Activated naive CD8-positive, alpha-beta T cell treated with anti-CD3 and anti-CD28 coated beads for 36 hours (primary cell): ENCODE measurements at regions not wholly inside any gene's neighbourhood (a gene's known extent, or its start where the extent isn't known, plus 50 kb on each side); places are given as distances from the start of the nearest gene placed in this dataset.
"Not testable (repeated sequence)": the region's sequence is repeated elsewhere in the genome, so short reads cannot be mapped to it uniquely, and the experiment has no call there.

Source experiments
- DNase-seq: peaks from one replicate; pipeline ENCODE4 v3.0.0; 2021
- H3K27ac Mint-ChIP-seq: one replicate; pipeline ENCODE4 v1.8.0; 2022; ENCODE audit warnings: mild to moderate bottlenecking, moderate library complexity, mixed read lengths
- H3K27me3 Mint-ChIP-seq: one replicate; pipeline ENCODE4 v1.8.0; 2022; ENCODE audit warnings: mild to moderate bottlenecking, mixed read lengths
- H3K36me3 Mint-ChIP-seq: one replicate; pipeline ENCODE4 v1.8.0; 2021; ENCODE audit warnings: mild to moderate bottlenecking, mixed read lengths
- H3K4me1 Mint-ChIP-seq: one replicate; pipeline ENCODE4 v1.8.0; 2021; ENCODE audit warnings: mixed read lengths
- H3K4me3 Mint-ChIP-seq: one replicate; pipeline ENCODE4 v1.8.0; 2022; ENCODE audit warnings: mild to moderate bottlenecking, moderate library complexity, mixed read lengths
- H3K9me3 Mint-ChIP-seq: one replicate; pipeline ENCODE4 v1.8.0; 2022; ENCODE audit warnings: mixed read lengths

DNA sequence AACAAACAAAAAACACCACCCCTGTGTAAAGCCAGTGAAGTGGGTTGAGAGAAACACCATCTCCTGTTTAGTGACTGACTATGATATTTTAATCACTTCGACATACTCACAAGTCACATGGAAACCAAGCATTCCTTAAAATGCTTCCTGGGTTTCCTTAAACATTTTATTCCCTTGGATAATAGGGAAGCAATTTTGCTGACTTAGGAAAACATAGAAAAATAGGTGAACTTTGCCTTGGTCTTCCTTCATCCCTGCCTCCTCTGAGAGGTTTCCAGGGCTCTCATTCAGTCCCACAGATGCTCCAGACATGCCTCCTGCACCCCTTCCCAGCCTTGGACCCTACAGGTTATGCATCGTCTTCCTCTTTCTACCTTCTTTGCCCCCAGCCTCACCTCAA is 122.6 kb upstream of the SERPINE2 start:
- no peak for DNase-seq
- peaks cover 9% of the 10 kb centered on the region for H3K27me3 Mint-ChIP-seq
- no peak overlapping the region for H3K4me3 Mint-ChIP-seq
- no peaks in the 10 kb centered on the region for H3K36me3 Mint-ChIP-seq
- H3K4me1 Mint-ChIP-seq = no peaks in the 10 kb centered on the region
- no peak overlapping the region for H3K27ac Mint-ChIP-seq
- H3K9me3 Mint-ChIP-seq = peaks cover 4% of the 10 kb centered on the region

- Mint-ChIP-seq H3K36me3 (no peaks in the 10 kb centered on the region), H3K27ac (no peak overlapping the region), H3K27me3 (peaks cover 9% of the 10 kb centered on the region)
Measured at GRCh38 chr2:224160917-224161316, 121.8 kb upstream of the SERPINE2 start.

DNA sequence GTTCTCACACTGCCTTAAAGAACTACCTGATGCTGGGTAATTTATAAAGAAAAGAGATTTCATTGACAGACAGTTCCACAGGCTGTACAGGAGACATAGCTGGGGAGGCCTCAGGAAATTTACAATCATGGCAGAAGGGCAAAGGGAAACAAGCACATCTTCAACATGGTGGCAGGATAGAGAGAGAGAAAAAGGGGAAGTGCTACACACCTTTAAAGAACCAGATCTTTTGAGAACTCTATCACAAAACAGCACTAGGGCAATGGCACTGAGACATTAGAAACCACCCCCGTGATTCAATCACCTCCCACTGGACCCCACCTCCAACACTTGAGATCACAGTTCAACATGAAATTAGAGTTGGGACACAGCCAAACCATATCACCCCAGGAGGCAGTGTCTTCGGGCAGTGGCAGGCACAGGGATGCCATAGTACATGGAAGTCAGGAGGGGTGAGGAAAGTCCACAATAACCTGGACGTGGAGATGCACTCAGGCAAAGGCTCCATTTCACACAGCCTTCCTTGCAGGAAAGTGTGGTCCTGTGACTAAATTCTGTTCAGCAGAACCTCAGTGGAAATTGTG is 120.4 kb upstream of the SERPINE2 start:
- Mint-ChIP-seq H3K27ac (no peak overlapping the region), H3K4me1 (no peaks in the 10 kb centered on the region), H3K27me3 (peaks cover 3% of the 10 kb centered on the region), H3K9me3 (peaks cover 4% of the 10 kb centered on the region), H3K36me3 (no peaks in the 10 kb centered on the region), H3K4me3 (no peak overlapping the region)
- no peak for DNase-seq

More at GRCh38 chr2:224160917-224161316, 121.8 kb upstream of the SERPINE2 start:
- DNase-seq = no peak
- no peak overlapping the region for H3K4me3 Mint-ChIP-seq
- H3K4me1 Mint-ChIP-seq = no peaks in the 10 kb centered on the region
- H3K9me3 Mint-ChIP-seq = peaks cover 4% of the 10 kb centered on the region

GRCh38 chr2:224158831-224159230 is 119.7 kb upstream of the SERPINE2 start:
- Mint-ChIP-seq H3K4me3 (no peak overlapping the region), H3K27ac (no peak overlapping the region), H3K9me3 (peaks cover 4% of the 10 kb centered on the region), H3K27me3 (no peaks in the 10 kb centered on the region), H3K36me3 (no peaks in the 10 kb centered on the region), H3K4me1 (no peaks in the 10 kb centered on the region)
- DNase-seq = no peak

DNA sequence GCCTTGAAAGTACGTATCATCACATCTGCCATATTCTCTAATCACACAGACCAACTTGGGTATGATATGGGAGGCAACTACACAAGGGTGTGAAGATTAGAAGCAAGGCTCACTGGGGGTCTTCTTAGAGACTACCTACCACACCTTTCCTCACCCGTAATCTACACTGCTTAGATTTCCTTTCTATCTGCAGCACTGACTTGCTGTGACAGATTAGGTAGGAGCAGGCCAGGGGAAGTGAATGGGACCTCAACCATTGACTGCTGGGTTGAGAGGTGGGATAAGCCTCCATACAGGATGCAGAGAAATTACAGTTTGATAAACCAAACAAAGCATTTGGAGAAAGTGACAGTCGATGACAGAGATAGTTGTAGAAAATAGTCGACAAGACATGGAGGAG is 119.0 kb upstream of the SERPINE2 start:
- Mint-ChIP-seq H3K27me3 (no peaks in the 10 kb centered on the region), H3K36me3 (no peaks in the 10 kb centered on the region), H3K4me3 (no peak overlapping the region), H3K27ac (no peak overlapping the region), H3K4me1 (no peaks in the 10 kb centered on the region), H3K9me3 (no peaks in the 10 kb centered on the region)
- DNase-seq = no peak

- no peaks in the 10 kb centered on the region for H3K36me3 Mint-ChIP-seq
- H3K9me3 Mint-ChIP-seq = no peaks in the 10 kb centered on the region
- H3K27me3 Mint-ChIP-seq = no peaks in the 10 kb centered on the region
- no peak for DNase-seq
- no peak overlapping the region for H3K27ac Mint-ChIP-seq
- H3K4me3 Mint-ChIP-seq = no peak overlapping the region
- H3K4me1 Mint-ChIP-seq = no peaks in the 10 kb centered on the region
Measured at GRCh38 chr2:224157655-224158054, 118.6 kb upstream of the SERPINE2 start.

- H3K4me1 Mint-ChIP-seq = no peaks in the 10 kb centered on the region
- no peaks in the 10 kb centered on the region for H3K9me3 Mint-ChIP-seq
- no peaks in the 10 kb centered on the region for H3K36me3 Mint-ChIP-seq
- no peak overlapping the region for H3K4me3 Mint-ChIP-seq
- no peak for DNase-seq
- no peak overlapping the region for H3K27ac Mint-ChIP-seq
- no peaks in the 10 kb centered on the region for H3K27me3 Mint-ChIP-seq
Measured at GRCh38 chr2:224156436-224156835, 117.3 kb upstream of the SERPINE2 start.

DNA sequence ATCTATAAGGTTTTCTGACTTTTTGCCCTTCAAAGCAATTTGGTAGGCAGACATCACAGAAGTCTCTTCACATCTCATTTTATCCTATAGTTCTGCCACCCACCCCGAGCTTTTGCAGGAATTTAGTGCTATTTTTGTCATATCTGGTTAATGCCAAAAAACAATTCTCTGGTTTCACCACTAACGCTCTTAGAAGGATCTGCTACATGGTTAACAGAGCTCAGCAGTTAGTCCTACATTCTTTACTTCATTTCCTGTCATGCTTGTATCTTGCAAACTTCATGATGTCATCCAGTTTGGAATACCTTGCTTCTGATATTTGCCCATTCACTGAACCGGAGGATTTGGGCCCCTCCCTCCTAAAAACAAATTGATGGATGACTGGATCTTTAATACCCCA is 116.8 kb upstream of the SERPINE2 start:
- Mint-ChIP-seq H3K27ac (no peak overlapping the region), H3K27me3 (no peaks in the 10 kb centered on the region), H3K9me3 (no peaks in the 10 kb centered on the region), H3K4me3 (no peak overlapping the region), H3K36me3 (no peaks in the 10 kb centered on the region), H3K4me1 (no peaks in the 10 kb centered on the region)
- DNase-seq = no peak

- DNase-seq = no peak
- no peaks in the 10 kb centered on the region for H3K36me3 Mint-ChIP-seq
- no peaks in the 10 kb centered on the region for H3K27me3 Mint-ChIP-seq
- H3K4me3 Mint-ChIP-seq = no peak overlapping the region
- no peaks in the 10 kb centered on the region for H3K9me3 Mint-ChIP-seq
- H3K27ac Mint-ChIP-seq = no peak overlapping the region
- no peaks in the 10 kb centered on the region for H3K4me1 Mint-ChIP-seq
Measured at GRCh38 chr2:224155371-224155770, 116.3 kb upstream of the SERPINE2 start.

DNA sequence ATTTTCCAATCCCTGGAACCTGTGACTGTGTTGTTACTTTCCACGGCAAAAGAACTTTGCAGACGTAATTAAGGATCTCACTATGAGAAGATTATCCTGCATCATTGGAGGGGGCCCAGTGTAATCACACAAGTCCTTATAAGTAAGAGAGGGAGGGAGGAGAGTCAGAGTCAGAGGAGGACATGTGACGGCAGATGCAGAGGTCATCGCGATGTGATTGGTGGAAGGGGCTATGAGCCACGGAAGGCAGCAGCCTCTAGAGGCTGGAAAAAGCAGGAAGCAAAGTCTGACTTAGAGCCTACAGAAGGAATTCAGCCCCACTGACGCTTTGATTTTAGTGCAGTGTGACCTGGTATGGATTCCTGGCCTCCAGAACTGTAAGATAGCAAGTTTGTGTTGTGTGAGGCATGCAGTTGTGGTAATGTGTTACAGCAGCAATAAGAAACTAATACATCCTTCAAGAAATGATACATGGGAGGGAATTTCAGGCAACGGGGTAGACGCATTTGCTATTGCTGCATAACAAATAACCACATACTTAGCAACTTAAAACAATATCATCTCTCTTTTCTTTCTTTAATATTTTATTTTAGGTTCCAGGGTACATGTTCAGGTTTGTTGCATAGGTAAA is 112.7 kb upstream of the SERPINE2 start:
- Mint-ChIP-seq H3K4me3 (no peak overlapping the region), H3K27me3 (peaks cover under 1% of the 10 kb centered on the region), H3K9me3 (no peaks in the 10 kb centered on the region), H3K4me1 (no peaks in the 10 kb centered on the region), H3K27ac (no peak overlapping the region), H3K36me3 (no peaks in the 10 kb centered on the region)
- no peak for DNase-seq

GRCh38 chr2:224151161-224151560 is 112.1 kb upstream of the SERPINE2 start:
- no peaks in the 10 kb centered on the region for H3K36me3 Mint-ChIP-seq
- H3K4me3 Mint-ChIP-seq = no peak overlapping the region
- no peaks in the 10 kb centered on the region for H3K9me3 Mint-ChIP-seq
- H3K4me1 Mint-ChIP-seq = no peaks in the 10 kb centered on the region
- no peak overlapping the region for H3K27ac Mint-ChIP-seq
- no peak for DNase-seq
- H3K27me3 Mint-ChIP-seq = peaks cover 4% of the 10 kb centered on the region

GRCh38 chr2:224148058-224148457 is 109.0 kb upstream of the SERPINE2 start:
- not testable (repeated sequence) for H3K4me1 Mint-ChIP-seq, H3K27me3 Mint-ChIP-seq, H3K9me3 Mint-ChIP-seq, H3K27ac Mint-ChIP-seq, H3K36me3 Mint-ChIP-seq, H3K4me3 Mint-ChIP-seq, DNase-seq

- no peak for DNase-seq
- no peaks in the 10 kb centered on the region for H3K9me3 Mint-ChIP-seq
- H3K27me3 Mint-ChIP-seq = peaks cover 10% of the 10 kb centered on the region
- H3K4me3 Mint-ChIP-seq = no peak overlapping the region
- no peaks in the 10 kb centered on the region for H3K36me3 Mint-ChIP-seq
- H3K4me1 Mint-ChIP-seq = no peaks in the 10 kb centered on the region
- no peak overlapping the region for H3K27ac Mint-ChIP-seq
Measured at GRCh38 chr2:224147174-224147573, 108.1 kb upstream of the SERPINE2 start.

DNA sequence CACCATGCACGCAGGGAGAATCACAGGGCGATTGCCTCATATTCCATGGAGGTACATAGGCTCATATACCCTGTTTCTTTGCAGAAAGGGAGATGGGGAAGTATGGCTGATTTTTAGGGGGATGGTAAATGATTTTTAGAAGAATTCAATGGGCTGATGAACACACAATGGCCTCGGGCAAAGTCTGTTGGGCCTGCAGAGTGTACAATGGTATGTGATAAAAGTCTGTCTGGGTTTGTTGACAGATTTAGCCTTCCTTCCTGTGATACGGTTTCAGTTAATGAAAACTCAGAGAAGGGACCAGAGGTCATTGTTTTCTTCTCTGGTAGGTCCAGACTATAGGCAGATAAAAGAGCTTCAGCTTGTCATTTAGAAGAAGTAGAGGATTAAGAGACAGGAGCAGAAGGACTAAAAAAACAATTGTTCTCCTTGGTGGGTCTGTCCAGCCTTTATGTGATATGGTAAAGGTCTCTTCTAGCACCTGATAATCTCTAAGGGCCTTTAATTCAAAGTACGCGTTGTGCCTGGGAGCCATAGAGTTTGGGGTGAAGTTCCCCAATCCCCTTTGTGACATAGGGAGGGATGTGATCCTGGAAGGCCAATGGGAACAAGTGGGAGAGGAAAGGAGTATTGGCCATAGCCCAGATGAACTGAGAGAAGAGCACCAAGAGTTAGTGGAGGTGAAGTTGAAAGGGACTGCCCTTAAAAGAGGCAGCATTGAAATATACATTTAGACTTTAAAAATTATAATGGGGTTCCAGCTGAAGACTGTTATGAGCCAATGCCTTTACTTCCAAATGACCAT is 107.5 kb upstream of the SERPINE2 start:
- Mint-ChIP-seq H3K4me3 (no peak overlapping the region), H3K4me1 (no peaks in the 10 kb centered on the region), H3K9me3 (no peaks in the 10 kb centered on the region), H3K36me3 (no peaks in the 10 kb centered on the region), H3K27me3 (peaks cover 13% of the 10 kb centered on the region), H3K27ac (no peak overlapping the region)
- no peak for DNase-seq

DNA sequence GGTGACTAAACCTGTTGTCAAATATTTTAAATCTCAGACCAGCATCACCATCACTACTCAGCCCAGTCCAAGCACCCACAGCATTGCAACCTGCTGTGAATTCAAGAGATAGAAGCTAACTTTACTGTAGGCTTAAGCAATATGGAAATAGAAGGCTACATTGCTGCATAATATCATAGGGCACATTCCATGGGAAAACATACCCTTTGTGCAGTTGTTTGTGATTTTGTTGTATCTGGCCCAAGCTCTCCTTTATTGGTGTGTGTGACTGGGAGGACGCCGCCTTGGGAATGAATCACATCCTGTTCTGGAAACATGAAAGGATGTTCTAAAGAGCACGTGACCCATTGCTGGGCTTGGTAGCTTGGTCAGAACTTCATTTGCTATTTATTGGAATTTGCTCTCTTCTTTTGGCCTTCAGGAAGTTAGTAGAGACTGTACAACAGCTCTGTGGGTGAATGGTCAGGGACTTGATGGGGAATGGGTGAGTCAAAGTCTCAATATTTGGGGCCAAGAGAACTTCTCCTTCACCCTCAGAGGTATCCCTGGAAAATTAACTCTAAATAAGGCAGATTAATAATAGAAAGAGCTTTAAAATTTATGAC is 106.8 kb upstream of the SERPINE2 start:
- Mint-ChIP-seq H3K36me3 (no peaks in the 10 kb centered on the region), H3K27ac (no peak overlapping the region), H3K27me3 (peaks cover 15% of the 10 kb centered on the region), H3K4me1 (no peaks in the 10 kb centered on the region), H3K4me3 (no peak overlapping the region), H3K9me3 (no peaks in the 10 kb centered on the region)
- DNase-seq = no peak
